ENCODE measurements at regions not wholly inside any gene's neighbourhood (a gene's known extent, or its start where the extent isn't known, plus 50 kb on each side); places are given as distances from the start of the nearest gene placed in this dataset.

DNA sequence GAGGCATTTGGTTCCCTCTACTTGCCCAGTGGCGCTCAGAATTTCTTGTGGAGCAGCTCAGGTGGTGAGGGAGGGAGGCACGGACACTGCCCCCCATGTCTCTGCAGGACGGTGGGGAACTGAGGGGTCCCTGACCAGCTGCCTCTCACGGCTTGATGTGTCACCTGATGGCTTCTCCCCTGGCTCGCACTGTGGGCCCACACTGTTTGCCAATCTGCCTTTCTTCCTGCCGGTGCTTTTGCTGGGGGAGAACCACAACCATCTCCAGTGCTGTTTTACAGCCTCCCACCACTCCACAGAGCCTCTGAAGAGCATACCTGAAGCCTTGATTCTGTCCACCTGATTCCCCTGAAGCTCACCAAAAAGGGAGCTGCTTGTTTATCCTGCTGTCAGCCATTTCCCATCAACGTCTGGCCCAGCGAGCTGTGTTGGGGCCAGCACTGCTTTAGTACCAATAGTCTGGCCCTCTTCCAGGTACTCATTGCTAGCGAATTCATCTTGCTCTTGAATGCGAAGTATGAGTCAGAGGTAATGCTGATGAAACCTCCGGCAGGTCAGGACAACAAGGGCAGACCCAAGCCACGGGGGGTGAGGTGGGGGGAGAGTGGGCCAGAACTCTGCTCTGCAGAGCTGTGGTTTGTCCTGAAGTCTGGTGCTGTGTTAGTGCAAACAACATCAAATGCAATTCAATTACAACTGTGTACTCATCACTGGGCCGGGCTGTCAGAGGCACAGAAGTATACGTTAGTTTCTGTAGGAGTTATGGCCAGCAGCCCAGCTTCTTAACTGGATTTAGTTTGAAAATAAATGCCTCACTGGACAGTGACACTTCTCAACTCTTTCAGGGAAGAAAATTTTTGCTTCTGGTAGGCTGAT lies 208.3 kb upstream of the JADE1 start (continued):
- TF ChIP-seq, protein P1, sequence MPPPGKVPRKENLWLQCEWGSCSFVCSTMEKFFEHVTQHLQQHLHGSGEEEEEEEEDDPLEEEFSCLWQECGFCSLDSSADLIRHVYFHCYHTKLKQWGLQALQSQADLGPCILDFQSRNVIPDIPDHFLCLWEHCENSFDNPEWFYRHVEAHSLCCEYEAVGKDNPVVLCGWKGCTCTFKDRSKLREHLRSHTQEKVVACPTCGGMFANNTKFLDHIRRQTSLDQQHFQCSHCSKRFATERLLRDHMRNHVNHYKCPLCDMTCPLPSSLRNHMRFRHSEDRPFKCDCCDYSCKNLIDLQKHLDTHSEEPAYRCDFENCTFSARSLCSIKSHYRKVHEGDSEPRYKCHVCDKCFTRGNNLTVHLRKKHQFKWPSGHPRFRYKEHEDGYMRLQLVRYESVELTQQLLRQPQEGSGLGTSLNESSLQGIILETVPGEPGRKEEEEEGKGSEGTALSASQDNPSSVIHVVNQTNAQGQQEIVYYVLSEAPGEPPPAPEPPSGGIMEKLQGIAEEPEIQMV (tag; conservative IDR thresholded peaks at IDR 0.05; ENCODE audit: low read depth) = no peak
- TF ChIP-seq KDM4B (IDR thresholded peaks at IDR 0.05; ENCODE audit: borderline replicate concordance in 2 of 2, low read depth in 1 of 2) (no peak), SP1 (CRISPR knock-in tag; IDR thresholded peaks at IDR 0.05) (no peak), GATAD2B (IDR thresholded peaks at IDR 0.05; ENCODE audit: borderline replicate concordance) (no peak), SMAD3 (CRISPR knock-in tag; conservative IDR thresholded peaks at IDR 0.05) (0 out of 2 replicates have a peak, but pooled peaks have one; percentile 27), ETV5 (CRISPR knock-in tag; IDR thresholded peaks at IDR 0.05; ENCODE audit: low read depth) (peak; percentile 64; the same call in 1 of the 2 replicates), JUN (IDR thresholded peaks at IDR 0.05; ENCODE audit: borderline replicate concordance, low read depth, low read length) (peak; percentile 97), JUN (CRISPR knock-in tag; IDR thresholded peaks at IDR 0.05; ENCODE audit: borderline replicate concordance) (peak; percentile 77; the same call in 1 of the 2 replicates), TSC22D4 (tag; IDR thresholded peaks at IDR 0.05) (no peak), L3MBTL2 (IDR thresholded peaks at IDR 0.05) (no peak), ZC3H4 (CRISPR knock-in tag; IDR thresholded peaks at IDR 0.05; ENCODE audit: borderline replicate concordance) (no peak), MTA3 (IDR thresholded peaks at IDR 0.05; ENCODE audit: borderline replicate concordance) (peak; percentile 47; the same call in 1 of the 2 replicates), SREBF1 (IDR thresholded peaks at IDR 0.05; ENCODE audit: borderline replicate concordance, low read depth, low read length) (no peak), TAF9B (IDR thresholded peaks at IDR 0.05; ENCODE audit: partially characterized antibody) (peak; percentile 46), ZNF324 (CRISPR knock-in tag; IDR thresholded peaks at IDR 0.05) (no peak), RBFOX2 (IDR thresholded peaks at IDR 0.05; ENCODE audit: low read depth, low read length) (peak; percentile 67), FOXK2 (conservative IDR thresholded peaks at IDR 0.05 in 1 of 2, IDR thresholded peaks at IDR 0.05 in 1 of 2; ENCODE audit: low read depth in 2 of 2) (peak; percentile 91 to 92), ZNF280A (IDR thresholded peaks at IDR 0.05; ENCODE audit: low read depth, partially characterized antibody) (no peak), PTTG1 (tag; IDR thresholded peaks at IDR 0.05; ENCODE audit: low read depth) (0 out of 2 replicates have a peak, but pooled peaks have one; percentile 23), MAZ (CRISPR knock-in tag; conservative IDR thresholded peaks at IDR 0.05 in 1 of 2, IDR thresholded peaks at IDR 0.05 in 1 of 2) (peak in 1 of 2 experiments; percentile 47; a peak in 1 of 4 replicates), MEF2D (tag; conservative IDR thresholded peaks at IDR 0.05; ENCODE audit: low read depth) (0 out of 2 replicates have a peak, but pooled peaks have one; percentile 12), ZNF239 (CRISPR knock-in tag; IDR thresholded peaks at IDR 0.05) (no peak), NFIC (IDR thresholded peaks at IDR 0.05) (peak; percentile 96)
- TF ChIP-seq, protein P2, sequence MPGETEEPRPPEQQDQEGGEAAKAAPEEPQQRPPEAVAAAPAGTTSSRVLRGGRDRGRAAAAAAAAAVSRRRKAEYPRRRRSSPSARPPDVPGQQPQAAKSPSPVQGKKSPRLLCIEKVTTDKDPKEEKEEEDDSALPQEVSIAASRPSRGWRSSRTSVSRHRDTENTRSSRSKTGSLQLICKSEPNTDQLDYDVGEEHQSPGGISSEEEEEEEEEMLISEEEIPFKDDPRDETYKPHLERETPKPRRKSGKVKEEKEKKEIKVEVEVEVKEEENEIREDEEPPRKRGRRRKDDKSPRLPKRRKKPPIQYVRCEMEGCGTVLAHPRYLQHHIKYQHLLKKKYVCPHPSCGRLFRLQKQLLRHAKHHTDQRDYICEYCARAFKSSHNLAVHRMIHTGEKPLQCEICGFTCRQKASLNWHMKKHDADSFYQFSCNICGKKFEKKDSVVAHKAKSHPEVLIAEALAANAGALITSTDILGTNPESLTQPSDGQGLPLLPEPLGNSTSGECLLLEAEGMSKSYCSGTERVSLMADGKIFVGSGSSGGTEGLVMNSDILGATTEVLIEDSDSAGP (CRISPR knock-in tag; IDR thresholded peaks at IDR 0.05) = no peak
